ENCODE measurements at regions not wholly inside any gene's neighbourhood (a gene's known extent, or its start where the extent isn't known, plus 50 kb on each side); places are given as distances from the start of the nearest gene placed in this dataset.

DNA sequence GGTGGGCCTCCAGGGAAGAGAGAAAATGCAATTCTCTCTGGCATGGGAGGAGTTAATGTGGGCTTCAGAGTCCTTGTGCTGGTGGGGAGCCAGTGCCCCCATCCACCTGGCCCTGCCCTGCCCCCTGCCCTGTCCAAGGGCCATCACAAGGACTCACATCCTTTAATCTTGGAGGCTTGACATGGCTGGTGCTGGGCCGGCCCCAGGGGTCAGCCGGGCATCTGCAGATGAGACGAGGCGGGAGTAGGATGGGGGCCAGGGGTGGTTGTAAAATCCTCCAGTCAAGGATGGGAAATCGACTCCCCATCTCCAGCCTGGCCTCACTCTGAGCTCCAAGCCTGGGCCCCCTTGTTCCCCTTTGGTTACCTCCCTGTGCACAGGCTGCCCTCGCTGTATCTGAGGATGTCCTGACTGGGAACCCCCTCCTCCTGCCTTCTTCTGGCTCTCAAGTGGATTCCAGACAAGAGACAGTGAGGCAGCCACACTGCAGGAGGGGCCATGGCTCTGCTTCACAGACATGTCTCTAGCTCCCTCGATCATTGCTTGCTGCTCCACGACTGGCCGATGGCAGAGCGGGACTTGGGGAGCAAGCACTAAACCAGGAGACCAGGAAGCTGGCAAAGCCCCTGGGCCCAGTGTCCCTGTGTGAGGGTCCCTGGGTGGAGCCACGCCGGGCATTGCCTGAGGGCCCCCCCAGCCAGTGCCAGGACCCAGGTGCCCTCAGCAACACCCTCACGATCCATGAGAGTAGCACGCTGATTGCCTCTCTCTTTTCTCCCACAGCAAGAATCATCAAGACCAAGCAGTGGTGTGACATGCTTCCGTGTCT lies 1120.5 kb downstream of the BRD1 start:
- Histone ChIP-seq H3K9me2 (replicated peaks; ENCODE audit: low read depth, low read length) (no peaks in the 10 kb centered on the region), H3K27me3 (ENCODE audit: insufficient read depth, low read length, poor library complexity, severe bottlenecking) (no peaks in the 10 kb centered on the region), H3K4me2 (ENCODE audit: low read depth, low read length, poor library complexity, severe bottlenecking) (no peak overlapping the region), H3K79me2 (ENCODE audit: insufficient read depth, low read length) (no peaks in the 10 kb centered on the region), H3K4me1 (ENCODE audit: insufficient read depth, low read length, poor library complexity, severe bottlenecking) (no peaks in the 10 kb centered on the region), H3K4me3 (ENCODE audit: low read length, poor library complexity, severe bottlenecking) (no peak overlapping the region), H3K9me3 (ENCODE audit: insufficient read depth, low read depth, low read length) (peaks cover 6% of the 10 kb centered on the region; the same call in 1 of the 2 replicates), H2AFZ (ENCODE audit: low read length) (no peak overlapping the region), H3K9ac (ENCODE audit: low read depth, low read length, poor library complexity, severe bottlenecking) (no peak overlapping the region), H3F3A (ENCODE audit: low read depth) (no peaks in the 10 kb centered on the region), H4K20me1 (ENCODE audit: insufficient read depth, low read length, poor library complexity, severe bottlenecking) (no peaks in the 10 kb centered on the region), H3K36me3 (ENCODE audit: insufficient read depth, low read length) (no peaks in the 10 kb centered on the region)
- TF ChIP-seq, protein P1, sequence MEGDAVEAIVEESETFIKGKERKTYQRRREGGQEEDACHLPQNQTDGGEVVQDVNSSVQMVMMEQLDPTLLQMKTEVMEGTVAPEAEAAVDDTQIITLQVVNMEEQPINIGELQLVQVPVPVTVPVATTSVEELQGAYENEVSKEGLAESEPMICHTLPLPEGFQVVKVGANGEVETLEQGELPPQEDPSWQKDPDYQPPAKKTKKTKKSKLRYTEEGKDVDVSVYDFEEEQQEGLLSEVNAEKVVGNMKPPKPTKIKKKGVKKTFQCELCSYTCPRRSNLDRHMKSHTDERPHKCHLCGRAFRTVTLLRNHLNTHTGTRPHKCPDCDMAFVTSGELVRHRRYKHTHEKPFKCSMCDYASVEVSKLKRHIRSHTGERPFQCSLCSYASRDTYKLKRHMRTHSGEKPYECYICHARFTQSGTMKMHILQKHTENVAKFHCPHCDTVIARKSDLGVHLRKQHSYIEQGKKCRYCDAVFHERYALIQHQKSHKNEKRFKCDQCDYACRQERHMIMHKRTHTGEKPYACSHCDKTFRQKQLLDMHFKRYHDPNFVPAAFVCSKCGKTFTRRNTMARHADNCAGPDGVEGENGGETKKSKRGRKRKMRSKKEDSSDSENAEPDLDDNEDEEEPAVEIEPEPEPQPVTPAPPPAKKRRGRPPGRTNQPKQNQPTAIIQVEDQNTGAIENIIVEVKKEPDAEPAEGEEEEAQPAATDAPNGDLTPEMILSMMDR (conservative IDR thresholded peaks at IDR 0.05; ENCODE audit: low read length), result no peak
- no peak for TF ChIP-seq EZH2phosphoT487 (IDR thresholded peaks at IDR 0.05; ENCODE audit: borderline replicate concordance)

DNA sequence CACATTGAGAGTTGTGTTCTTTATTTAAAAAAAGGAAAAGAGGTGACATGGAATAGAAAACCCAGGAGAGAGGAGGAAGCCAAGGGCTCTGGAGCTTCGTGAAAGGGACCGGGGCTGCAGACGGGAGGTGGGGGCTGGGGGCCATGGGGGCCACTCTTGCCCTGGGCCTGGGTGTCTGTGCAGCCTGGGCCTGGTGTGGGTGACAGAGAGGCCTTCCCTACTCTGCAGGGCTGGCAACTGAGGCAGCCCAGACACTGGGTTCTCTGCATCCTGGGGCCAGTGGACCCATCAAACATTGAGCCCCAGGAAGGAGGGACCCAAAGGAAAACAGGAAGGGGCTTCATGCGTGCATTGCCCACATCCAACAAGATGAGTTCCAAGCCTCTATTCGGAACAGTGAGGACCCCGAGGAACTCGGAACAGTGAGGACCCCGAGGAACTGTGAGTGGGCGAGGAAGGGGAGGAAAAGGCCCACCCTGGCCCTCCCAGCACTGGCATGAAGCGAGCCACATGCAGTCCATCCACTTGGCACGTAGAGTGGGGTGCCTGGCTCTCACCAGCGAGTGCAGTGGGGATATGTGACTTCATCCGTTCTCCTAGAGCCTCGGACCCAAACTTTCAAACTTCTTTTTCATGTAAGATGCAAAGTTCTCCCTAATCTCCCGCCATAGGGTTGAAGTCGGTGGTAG lies 1121.6 kb downstream of the BRD1 start:
- Histone ChIP-seq H3K79me2 (ENCODE audit: insufficient read depth, low read length) (no peaks in the 10 kb centered on the region), H3K9me3 (ENCODE audit: insufficient read depth, low read depth, low read length) (peaks cover 6% of the 10 kb centered on the region; the same call in 1 of the 2 replicates), H3F3A (ENCODE audit: low read depth) (no peaks in the 10 kb centered on the region), H3K4me1 (ENCODE audit: insufficient read depth, low read length, poor library complexity, severe bottlenecking) (no peaks in the 10 kb centered on the region), H3K9ac (ENCODE audit: low read depth, low read length, poor library complexity, severe bottlenecking) (no peak overlapping the region), H3K9me2 (replicated peaks; ENCODE audit: low read depth, low read length) (no peaks in the 10 kb centered on the region), H3K36me3 (ENCODE audit: insufficient read depth, low read length) (no peaks in the 10 kb centered on the region), H3K4me3 (ENCODE audit: low read length, poor library complexity, severe bottlenecking) (no peak overlapping the region), H4K20me1 (ENCODE audit: insufficient read depth, low read length, poor library complexity, severe bottlenecking) (no peaks in the 10 kb centered on the region), H2AFZ (ENCODE audit: low read length) (no peak overlapping the region), H3K4me2 (ENCODE audit: low read depth, low read length, poor library complexity, severe bottlenecking) (no peak overlapping the region), H3K27me3 (ENCODE audit: insufficient read depth, low read length, poor library complexity, severe bottlenecking) (no peaks in the 10 kb centered on the region)
- TF ChIP-seq, protein P1 (conservative IDR thresholded peaks at IDR 0.05; ENCODE audit: low read length), result no peak
- no peak for TF ChIP-seq EZH2phosphoT487 (IDR thresholded peaks at IDR 0.05; ENCODE audit: borderline replicate concordance)

DNA sequence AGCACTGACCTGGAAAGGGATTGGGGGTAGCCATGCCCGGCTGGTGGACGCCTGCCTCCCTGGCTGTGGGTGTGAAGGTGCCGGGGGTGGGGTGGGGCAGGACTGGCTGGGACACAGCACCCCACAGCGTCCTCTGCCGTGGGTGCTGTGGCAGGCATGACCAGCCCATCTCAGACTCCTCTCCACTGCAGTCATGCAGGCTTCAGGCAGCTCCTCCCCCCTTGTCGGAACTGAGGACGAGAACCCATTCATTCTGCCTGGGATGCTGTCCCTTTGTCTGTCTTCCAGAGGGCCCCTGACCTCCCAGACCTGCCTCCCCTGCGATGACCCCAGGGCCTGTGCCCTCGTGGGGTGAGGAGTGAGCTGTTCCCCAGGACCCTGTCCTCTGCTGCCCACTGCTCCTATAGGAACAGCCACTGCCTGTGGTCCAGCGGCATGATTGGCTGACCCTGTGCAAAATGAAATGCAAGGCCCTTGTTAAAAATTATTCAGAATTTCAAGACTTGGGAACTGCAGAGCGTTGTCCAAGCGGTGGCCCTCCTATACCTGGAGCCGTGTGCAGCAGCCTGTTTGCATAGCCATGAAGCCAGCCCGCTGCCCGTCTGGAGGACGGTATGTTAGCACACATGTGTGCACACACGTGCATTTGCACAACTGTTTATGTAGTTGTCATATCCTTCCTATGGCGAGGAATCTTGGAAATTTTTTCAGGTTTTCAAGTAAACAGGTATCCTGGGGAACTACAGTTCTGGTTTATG lies 1122.3 kb downstream of the BRD1 start:
- Histone ChIP-seq H3K79me2 (ENCODE audit: insufficient read depth, low read length) (no peaks in the 10 kb centered on the region), H3K9ac (ENCODE audit: low read depth, low read length, poor library complexity, severe bottlenecking) (no peak overlapping the region)

More for the DNA sequence above, 1122.3 kb downstream of the BRD1 start:
- Histone ChIP-seq H3K4me2 (ENCODE audit: low read depth, low read length, poor library complexity, severe bottlenecking) (no peak overlapping the region), H3K9me2 (replicated peaks; ENCODE audit: low read depth, low read length) (no peaks in the 10 kb centered on the region), H3K36me3 (ENCODE audit: insufficient read depth, low read length) (no peaks in the 10 kb centered on the region), H4K20me1 (ENCODE audit: insufficient read depth, low read length, poor library complexity, severe bottlenecking) (no peaks in the 10 kb centered on the region), H2AFZ (ENCODE audit: low read length) (no peak overlapping the region), H3K4me1 (ENCODE audit: insufficient read depth, low read length, poor library complexity, severe bottlenecking) (no peaks in the 10 kb centered on the region), H3K4me3 (ENCODE audit: low read length, poor library complexity, severe bottlenecking) (no peak overlapping the region), H3K9me3 (ENCODE audit: insufficient read depth, low read depth, low read length) (peaks cover 1% of the 10 kb centered on the region; the same call in 1 of the 2 replicates), H3F3A (ENCODE audit: low read depth) (no peaks in the 10 kb centered on the region), H3K27me3 (ENCODE audit: insufficient read depth, low read length, poor library complexity, severe bottlenecking) (no peaks in the 10 kb centered on the region)
- no peak for TF ChIP-seq EZH2phosphoT487 (IDR thresholded peaks at IDR 0.05; ENCODE audit: borderline replicate concordance)
- TF ChIP-seq, protein P1 (conservative IDR thresholded peaks at IDR 0.05; ENCODE audit: low read length), result no peak
